T-helper 17 cell (primary cell): ENCODE measurements at regions not wholly inside any gene's neighbourhood (a gene's known extent, or its start where the extent isn't known, plus 50 kb on each side); places are given as distances from the start of the nearest gene placed in this dataset.

ENCODE experiments used
- ATAC-seq: fragments of 150-1000 bp; cut with Tn5 transposase; 2 replicates; pipeline ENCODE4 v1.10.0; 2021; ENCODE audit warnings: mild to moderate bottlenecking, moderate library complexity
- DNase-seq, 3 donors: peaks; one replicate each; pipeline versions ENCODE4 v3.0.0 to v3.0.0-alpha.2; 2020 to 2021
- H3K9me3 ChIP-seq: one replicate; pipeline ENCODE4 v1.7.0; 2013; ENCODE audit warnings: low read length, mild to moderate bottlenecking; ENCODE audit not compliant: control insufficient read depth, poor library complexity, severe bottlenecking
- H3K27ac Mint-ChIP-seq: one replicate; pipeline ENCODE4 v1.8.0; 2022; ENCODE audit warnings: mild to moderate bottlenecking, moderate library complexity, mixed read lengths
- H3K27me3 Mint-ChIP-seq: one replicate; pipeline ENCODE4 v1.8.0; 2022; ENCODE audit warnings: mixed read lengths
- H3K36me3 Mint-ChIP-seq: one replicate; pipeline ENCODE4 v1.8.0; 2022; ENCODE audit warnings: low read depth, mixed read lengths
- H3K4me1 Mint-ChIP-seq: one replicate; pipeline ENCODE4 v1.8.0; 2022; ENCODE audit warnings: mild to moderate bottlenecking, mixed read lengths
- H3K4me3 Mint-ChIP-seq: one replicate; pipeline ENCODE4 v1.8.0; 2022; ENCODE audit warnings: mild to moderate bottlenecking, moderate library complexity, mixed read lengths

DNA sequence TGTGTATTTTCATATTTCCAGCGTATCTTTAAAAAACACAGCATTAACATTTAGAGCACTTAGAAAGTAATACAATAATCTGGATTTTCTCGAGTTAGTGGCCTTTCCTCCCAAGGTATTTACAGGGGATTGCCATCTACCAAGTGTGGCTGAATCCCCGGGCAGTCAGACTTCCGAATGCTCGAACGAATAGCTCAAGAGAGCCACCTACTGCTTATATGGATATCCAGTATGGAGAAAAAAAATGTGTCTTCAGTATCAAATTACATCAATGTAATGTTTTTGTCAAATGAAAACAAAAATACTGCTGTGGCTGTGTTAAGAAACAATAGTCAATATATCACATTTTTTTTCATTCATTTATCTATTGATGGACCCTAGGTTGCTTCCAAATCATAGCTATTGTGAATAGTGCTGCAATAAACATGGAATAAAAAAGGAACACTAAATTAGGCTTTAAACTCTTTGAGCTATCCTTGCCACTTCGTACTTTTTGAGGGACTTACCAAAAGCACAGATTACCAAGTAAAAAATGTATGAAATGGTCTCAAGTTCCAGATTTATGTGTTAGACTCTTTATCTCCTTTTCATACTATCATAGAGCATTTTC, 654.5 kb upstream of the PTCHD4 start:
- H3K36me3 Mint-ChIP-seq: no peaks in the 10 kb centered on the region
- H3K27ac Mint-ChIP-seq: no peak overlapping the region
- DNase-seq: no peak
- no peaks in the 10 kb centered on the region for H3K27me3 Mint-ChIP-seq
- ATAC-seq: no peak
- H3K4me3 Mint-ChIP-seq: no peak overlapping the region
- no peaks in the 10 kb centered on the region for H3K4me1 Mint-ChIP-seq
- no peaks in the 10 kb centered on the region for H3K9me3 ChIP-seq

- no peaks in the 10 kb centered on the region for H3K4me1 Mint-ChIP-seq
- H3K27me3 Mint-ChIP-seq: no peaks in the 10 kb centered on the region
- H3K27ac Mint-ChIP-seq: no peak overlapping the region
- ATAC-seq: no peak
- no peaks in the 10 kb centered on the region for H3K36me3 Mint-ChIP-seq
- DNase-seq: no peak
- H3K4me3 Mint-ChIP-seq: no peak overlapping the region
- H3K9me3 ChIP-seq: no peaks in the 10 kb centered on the region
Observed at GRCh38 chr6:48764286-48765044, 653.5 kb upstream of the PTCHD4 start.

DNA sequence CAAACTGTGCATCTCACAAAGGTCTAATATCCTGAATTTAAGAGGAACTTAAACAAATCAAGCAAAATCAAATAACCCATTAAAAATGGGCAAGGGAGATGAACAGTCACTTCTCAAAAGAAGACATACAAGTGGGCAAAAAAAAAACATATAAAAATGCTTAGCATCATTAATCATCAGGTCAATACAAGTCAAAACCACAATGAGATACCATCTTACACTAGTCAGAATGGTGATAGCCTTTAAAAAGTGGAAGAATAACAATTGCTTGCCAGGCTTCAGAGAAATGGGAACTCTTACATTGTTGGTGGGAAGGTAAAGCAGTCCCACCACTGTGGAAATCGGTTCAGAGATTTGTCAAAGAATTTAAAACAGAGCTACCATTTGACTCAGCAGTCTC, 646.7 kb upstream of the PTCHD4 start:
- no peaks in the 10 kb centered on the region for H3K9me3 ChIP-seq
- DNase-seq: no peak
- H3K27me3 Mint-ChIP-seq: no peaks in the 10 kb centered on the region
- H3K4me3 Mint-ChIP-seq: no peak overlapping the region
- no peaks in the 10 kb centered on the region for H3K4me1 Mint-ChIP-seq
- no peaks in the 10 kb centered on the region for H3K36me3 Mint-ChIP-seq
- ATAC-seq: no peak
- no peak overlapping the region for H3K27ac Mint-ChIP-seq

DNA sequence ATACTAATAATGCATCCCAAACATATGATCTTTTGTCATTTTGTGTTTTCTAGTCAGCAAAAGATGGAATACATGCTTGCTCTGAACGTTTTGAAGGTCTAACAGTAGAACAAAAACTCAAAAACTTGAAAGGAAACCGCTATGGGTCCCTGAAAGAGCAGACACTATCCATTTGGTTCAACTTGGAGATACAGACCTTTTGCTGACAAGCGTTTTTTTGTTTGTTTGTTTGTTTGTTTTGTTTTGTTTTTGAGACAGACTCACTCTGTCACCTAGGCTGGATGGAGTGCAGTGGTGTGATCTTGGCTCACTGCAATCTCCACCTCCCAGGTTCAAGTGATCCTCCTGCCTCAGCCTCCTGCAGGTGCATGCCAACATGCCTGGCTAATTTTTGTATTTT, 644.3 kb upstream of the PTCHD4 start:
- no peaks in the 10 kb centered on the region for H3K9me3 ChIP-seq
- DNase-seq: no peak
- no peak for ATAC-seq
- no peak overlapping the region for H3K4me3 Mint-ChIP-seq
- no peak overlapping the region for H3K27ac Mint-ChIP-seq
- no peaks in the 10 kb centered on the region for H3K27me3 Mint-ChIP-seq
- H3K4me1 Mint-ChIP-seq: no peaks in the 10 kb centered on the region
- no peaks in the 10 kb centered on the region for H3K36me3 Mint-ChIP-seq

- Mint-ChIP-seq H3K27ac (no peak overlapping the region), H3K4me1 (no peaks in the 10 kb centered on the region), H3K36me3 (no peaks in the 10 kb centered on the region), H3K27me3 (no peaks in the 10 kb centered on the region), H3K4me3 (no peak overlapping the region)
- no peaks in the 10 kb centered on the region for H3K9me3 ChIP-seq
- DNase-seq: no peak
- ATAC-seq: no peak
Observed at GRCh38 chr6:48754641-48755040, 643.6 kb upstream of the PTCHD4 start.

- H3K4me1 Mint-ChIP-seq: no peaks in the 10 kb centered on the region
- H3K27me3 Mint-ChIP-seq: no peaks in the 10 kb centered on the region
- H3K9me3 ChIP-seq: no peaks in the 10 kb centered on the region
- DNase-seq (no peak), ATAC-seq (no peak)
- no peaks in the 10 kb centered on the region for H3K36me3 Mint-ChIP-seq
- H3K27ac Mint-ChIP-seq: no peak overlapping the region
- H3K4me3 Mint-ChIP-seq: no peak overlapping the region
Observed at GRCh38 chr6:48750861-48751260, 639.9 kb upstream of the PTCHD4 start.

DNA sequence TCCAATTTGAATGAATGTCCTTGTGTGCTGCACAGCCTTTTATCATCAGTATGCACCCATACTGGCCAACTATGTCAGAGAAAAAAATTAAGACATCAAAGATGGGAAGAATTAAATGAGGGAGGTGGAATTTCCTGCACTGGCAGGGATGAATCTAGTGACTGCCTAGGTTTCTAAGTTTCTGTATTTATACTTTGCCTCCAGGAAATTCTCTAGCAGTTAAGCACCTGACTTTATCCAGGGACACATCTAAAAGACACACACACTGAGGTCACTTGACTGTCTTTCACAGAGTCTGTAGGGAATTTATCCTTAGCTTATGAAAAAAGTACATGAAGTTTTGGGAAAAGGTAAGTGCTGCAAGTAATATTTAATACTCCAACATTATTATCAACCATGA, 636.5 kb upstream of the PTCHD4 start:
- ATAC-seq: no peak
- H3K27ac Mint-ChIP-seq: no peak overlapping the region

GRCh38 chr6:48747040-48747439, 636.0 kb upstream of the PTCHD4 start:
- H3K27me3 Mint-ChIP-seq: no peaks in the 10 kb centered on the region
- no peak overlapping the region for H3K4me3 Mint-ChIP-seq
- H3K36me3 Mint-ChIP-seq: no peaks in the 10 kb centered on the region
- ATAC-seq (no peak), DNase-seq (no peak)
- no peaks in the 10 kb centered on the region for H3K9me3 ChIP-seq
- no peak overlapping the region for H3K27ac Mint-ChIP-seq
- H3K4me1 Mint-ChIP-seq: no peaks in the 10 kb centered on the region

More for the DNA sequence above, 636.5 kb upstream of the PTCHD4 start:
- H3K9me3 ChIP-seq: no peaks in the 10 kb centered on the region
- H3K36me3 Mint-ChIP-seq: no peaks in the 10 kb centered on the region
- H3K4me1 Mint-ChIP-seq: no peaks in the 10 kb centered on the region
- DNase-seq: no peak
- H3K27me3 Mint-ChIP-seq: no peaks in the 10 kb centered on the region
- H3K4me3 Mint-ChIP-seq: no peak overlapping the region

GRCh38 chr6:48744948-48745347, 634.0 kb upstream of the PTCHD4 start:
- H3K9me3 ChIP-seq: no peaks in the 10 kb centered on the region
- Mint-ChIP-seq H3K27me3 (no peaks in the 10 kb centered on the region), H3K36me3 (no peaks in the 10 kb centered on the region), H3K27ac (no peak overlapping the region), H3K4me1 (no peaks in the 10 kb centered on the region), H3K4me3 (no peak overlapping the region)
- ATAC-seq (no peak), DNase-seq (no peak)

- no peak for DNase-seq
Observed at GRCh38 chr6:48743738-48744137, 632.7 kb upstream of the PTCHD4 start.

GRCh38 chr6:48736501-48737206, 625.7 kb upstream of the PTCHD4 start:
- Mint-ChIP-seq H3K4me1 (no peaks in the 10 kb centered on the region), H3K36me3 (no peaks in the 10 kb centered on the region), H3K27ac (no peak overlapping the region), H3K4me3 (no peak overlapping the region), H3K27me3 (no peaks in the 10 kb centered on the region)
- no peaks in the 10 kb centered on the region for H3K9me3 ChIP-seq
- ATAC-seq (no peak), DNase-seq (no peak)

More at GRCh38 chr6:48743738-48744137, 632.7 kb upstream of the PTCHD4 start:
- Mint-ChIP-seq H3K36me3 (no peaks in the 10 kb centered on the region), H3K4me1 (no peaks in the 10 kb centered on the region), H3K27ac (no peak overlapping the region), H3K4me3 (no peak overlapping the region), H3K27me3 (no peaks in the 10 kb centered on the region)
- no peaks in the 10 kb centered on the region for H3K9me3 ChIP-seq
- no peak for ATAC-seq

- no peak for DNase-seq
- Mint-ChIP-seq H3K27ac (no peak overlapping the region), H3K27me3 (no peaks in the 10 kb centered on the region), H3K4me1 (no peaks in the 10 kb centered on the region), H3K36me3 (no peaks in the 10 kb centered on the region), H3K4me3 (no peak overlapping the region)
- ATAC-seq: no peak
- H3K9me3 ChIP-seq: no peaks in the 10 kb centered on the region
Observed at GRCh38 chr6:48735846-48736245, 624.8 kb upstream of the PTCHD4 start.

DNA sequence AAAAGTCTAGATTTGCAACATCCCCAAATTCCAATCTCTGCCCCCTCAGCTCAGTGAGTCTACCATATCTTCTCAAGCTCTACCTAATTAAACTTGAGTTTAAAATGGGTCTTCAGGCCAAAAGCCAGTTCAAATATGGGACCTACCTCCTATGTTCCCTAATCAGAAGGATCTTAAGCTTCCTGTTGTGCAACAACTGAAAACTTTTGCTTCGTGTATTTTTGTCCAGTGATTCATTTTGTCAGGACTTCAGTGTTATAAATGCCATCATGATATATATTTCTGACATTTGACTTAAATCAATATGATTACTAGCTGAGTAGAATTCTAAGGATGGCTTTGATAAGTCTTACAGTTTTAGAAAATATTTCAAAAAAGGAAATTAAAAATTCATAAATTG, 622.6 kb upstream of the PTCHD4 start:
- H3K27ac Mint-ChIP-seq: no peak overlapping the region
- H3K4me1 Mint-ChIP-seq: no peaks in the 10 kb centered on the region
- no peaks in the 10 kb centered on the region for H3K27me3 Mint-ChIP-seq
- no peaks in the 10 kb centered on the region for H3K36me3 Mint-ChIP-seq
- no peak overlapping the region for H3K4me3 Mint-ChIP-seq
- DNase-seq (no peak), ATAC-seq (no peak)
- H3K9me3 ChIP-seq: peaks cover 3% of the 10 kb centered on the region
